Retina (tissue), 1 donor: ENCODE measurements at regions not wholly inside any gene's neighbourhood (a gene's known extent, or its start where the extent isn't known, plus 50 kb on each side); places are given as distances from the start of the nearest gene placed in this dataset.
"Not testable (repeated sequence)": the region's sequence is repeated elsewhere in the genome, so short reads cannot be mapped to it uniquely, and the experiment has no call there.

ENCODE experiments used
- DNase-seq: peaks from one replicate; pipeline ENCODE4 v3.0.0-alpha.2; 2016

DNA sequence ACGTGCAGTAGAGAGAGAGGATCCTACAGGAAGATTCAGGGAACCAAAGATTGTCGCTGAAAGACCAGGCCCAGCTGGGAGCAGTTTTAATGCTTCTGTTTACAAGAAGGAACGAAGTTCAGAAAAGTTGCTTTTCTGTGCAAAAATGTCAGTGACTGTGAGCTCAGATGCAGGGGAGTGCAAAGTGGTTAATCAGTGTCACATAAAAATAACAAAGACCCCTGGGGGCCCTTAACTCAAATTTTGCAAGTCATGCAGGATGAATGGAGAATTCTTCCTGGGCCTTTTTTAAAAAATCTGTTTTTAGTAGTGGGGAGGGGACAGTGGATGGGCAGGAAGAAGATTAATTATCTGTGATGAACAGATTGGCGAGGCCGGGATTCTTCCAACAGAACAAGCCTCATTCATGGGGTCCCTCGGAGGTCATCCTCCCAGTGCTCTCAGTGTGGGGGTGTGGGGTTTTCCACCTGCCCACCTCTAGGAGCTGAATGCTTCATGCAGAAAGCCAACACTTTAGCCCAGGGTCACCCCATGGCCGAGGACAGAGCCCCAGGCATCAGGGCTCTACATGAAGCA, 167.2 kb downstream of the UQCRFS1 start:
- no peak for DNase-seq

DNA sequence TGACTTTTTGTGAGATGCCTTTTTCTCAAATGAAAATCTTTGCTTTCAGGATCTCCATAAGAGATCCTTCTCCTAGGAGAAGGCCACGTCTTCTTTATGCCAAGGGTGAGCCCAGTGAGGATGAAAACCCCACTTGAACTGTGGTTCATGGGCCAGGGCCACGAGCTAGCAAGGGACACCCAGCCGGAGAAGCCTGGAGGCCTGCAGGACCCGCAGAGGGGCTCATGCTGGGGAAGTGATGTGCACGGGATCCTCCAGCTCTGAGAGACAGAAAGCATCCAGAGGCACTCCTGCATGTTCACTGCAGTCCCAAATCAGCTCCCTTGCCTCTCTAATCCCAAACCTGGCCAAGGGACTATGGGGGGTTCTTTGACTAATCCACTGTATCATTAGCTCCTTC, 168.9 kb downstream of the UQCRFS1 start:
- DNase-seq, result no peak

GRCh38 chr19:29042450-29042849, 170.5 kb downstream of the UQCRFS1 start:
- no peak for DNase-seq

GRCh38 chr19:29040951-29041350, 172.0 kb downstream of the UQCRFS1 start:
- DNase-seq, result peak; percentile 58

DNA sequence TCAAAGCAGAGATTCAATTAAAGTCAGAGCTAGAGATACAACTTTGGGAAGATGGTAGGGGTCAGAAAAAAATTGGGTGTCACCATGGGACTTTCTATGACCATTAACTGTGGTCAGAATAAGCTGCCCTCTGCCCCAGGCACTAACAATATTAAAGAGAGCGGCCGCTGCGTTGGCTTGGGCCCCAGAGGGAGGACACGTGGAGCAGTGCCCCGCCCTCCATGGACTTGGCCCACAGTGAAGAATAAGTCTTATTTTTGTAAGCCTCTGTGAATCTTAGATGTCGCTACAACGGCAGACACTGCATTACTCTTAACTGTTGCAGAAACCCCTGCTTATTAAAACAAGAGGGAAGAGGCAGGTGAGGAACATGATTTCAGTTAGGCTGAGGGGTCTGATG, 172.7 kb downstream of the UQCRFS1 start:
- no peak for DNase-seq

GRCh38 chr19:29039036-29039435, 173.9 kb downstream of the UQCRFS1 start:
- not testable (repeated sequence) for DNase-seq

- no peak for DNase-seq
These were observed 181.7 kb downstream of the UQCRFS1 start for GRCh38 chr19:29031216-29031615.

DNA sequence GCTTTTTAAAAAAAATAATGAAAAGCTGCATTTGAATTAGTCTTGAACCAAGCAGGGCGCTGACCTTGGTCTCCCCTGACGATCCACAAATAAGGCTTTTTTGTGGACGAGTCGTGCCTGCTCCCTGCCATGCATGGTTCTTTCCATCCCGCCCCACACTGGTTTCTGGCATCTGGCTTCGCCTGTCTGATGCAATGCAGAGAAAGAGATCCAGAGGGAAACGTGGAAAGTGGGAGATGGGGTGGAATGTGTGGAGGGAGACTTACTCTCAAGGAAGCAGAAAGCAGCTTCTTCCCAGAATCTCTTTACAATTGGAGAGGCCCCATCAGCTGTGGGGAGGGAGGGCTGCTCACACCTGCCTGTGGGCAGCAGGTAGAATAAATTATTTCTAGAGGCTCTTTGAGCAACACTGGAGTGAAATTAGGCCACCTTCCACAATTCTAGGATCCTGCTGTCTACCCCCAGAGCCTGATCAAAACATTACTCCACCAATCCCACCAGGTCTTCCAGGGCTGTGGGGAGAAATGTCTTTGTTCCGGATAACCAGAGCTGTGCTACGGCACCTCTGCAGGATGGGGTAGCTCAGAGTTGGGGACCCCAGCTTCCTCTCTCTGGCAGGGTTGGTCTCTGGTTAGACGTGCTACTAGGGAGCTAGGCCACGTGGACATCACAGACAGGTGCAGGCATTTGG, 183.5 kb downstream of the UQCRFS1 start:
- DNase-seq, result no peak

- no peak for DNase-seq
These were observed 190.4 kb downstream of the UQCRFS1 start for GRCh38 chr19:29022599-29022998.

DNA sequence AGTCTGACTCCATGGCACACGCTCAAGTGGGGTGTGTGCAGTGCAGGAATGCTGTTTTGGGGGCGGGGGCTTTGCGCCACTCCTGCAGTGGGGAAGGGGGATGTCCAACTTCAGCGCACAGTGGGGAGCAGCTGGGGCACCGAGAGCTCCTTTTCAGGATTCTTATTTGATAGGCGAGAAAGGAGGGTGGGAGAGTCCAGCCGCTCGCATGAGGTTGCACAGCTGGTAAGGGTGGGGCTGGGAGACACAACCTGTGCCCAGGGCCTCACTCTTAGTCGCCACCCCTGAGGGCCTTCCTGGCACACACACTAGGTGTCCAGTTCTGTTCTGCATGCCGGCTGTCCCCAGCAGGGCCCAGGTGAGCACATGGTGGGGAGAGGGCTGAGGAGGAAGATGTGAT, 190.8 kb downstream of the UQCRFS1 start:
- no peak for DNase-seq

GRCh38 chr19:29021232-29021916, 191.6 kb downstream of the UQCRFS1 start:
- DNase-seq, result no peak

DNA sequence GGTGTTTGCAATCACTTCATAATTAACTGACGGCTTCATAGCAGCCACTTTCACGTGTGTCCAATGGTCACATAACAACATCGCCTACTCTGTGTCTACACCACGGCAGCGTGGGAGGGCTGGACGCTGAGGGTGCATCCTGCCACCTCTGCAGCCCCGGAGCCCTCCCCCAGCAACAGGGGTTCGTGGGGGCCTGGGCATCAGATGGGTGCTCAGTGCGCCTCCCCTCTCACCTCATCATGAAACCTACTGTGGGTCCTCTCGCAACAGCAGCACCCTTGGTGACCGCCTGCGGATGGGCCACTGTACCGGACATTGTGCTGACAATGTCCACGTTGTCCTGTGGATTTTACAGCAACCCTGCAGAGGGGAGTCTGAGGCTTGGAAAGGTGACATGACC, 193.5 kb downstream of the UQCRFS1 start:
- DNase-seq, result no peak

GRCh38 chr19:29018542-29018941, 194.4 kb downstream of the UQCRFS1 start:
- DNase-seq, result no peak

- DNase-seq, result no peak
These were observed 195.2 kb downstream of the UQCRFS1 start for GRCh38 chr19:29017788-29018187.

GRCh38 chr19:29016926-29017760, 195.8 kb downstream of the UQCRFS1 start:
- DNase-seq, result no peak

DNA sequence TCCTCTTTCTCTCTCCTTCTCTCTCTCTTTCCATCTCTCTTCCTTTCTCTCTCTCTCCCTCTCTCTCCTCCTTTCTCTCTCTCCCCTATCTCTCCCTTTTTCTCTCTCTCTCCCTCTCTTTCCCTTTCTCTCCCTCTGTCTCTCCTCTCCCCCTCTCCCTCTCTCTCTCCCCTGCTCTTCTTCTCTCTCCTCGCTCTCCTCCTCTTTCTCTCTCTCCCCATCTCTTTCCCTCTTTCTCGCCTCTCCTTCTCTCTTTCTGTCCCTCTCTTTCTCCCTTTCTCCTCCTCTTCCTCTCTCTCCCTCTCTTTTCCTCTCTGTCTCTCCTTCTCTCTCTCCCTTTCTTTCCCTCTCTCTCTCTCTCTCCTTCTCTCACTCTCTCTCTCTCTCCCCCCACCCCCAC, 196.6 kb downstream of the UQCRFS1 start:
- no peak for DNase-seq

DNA sequence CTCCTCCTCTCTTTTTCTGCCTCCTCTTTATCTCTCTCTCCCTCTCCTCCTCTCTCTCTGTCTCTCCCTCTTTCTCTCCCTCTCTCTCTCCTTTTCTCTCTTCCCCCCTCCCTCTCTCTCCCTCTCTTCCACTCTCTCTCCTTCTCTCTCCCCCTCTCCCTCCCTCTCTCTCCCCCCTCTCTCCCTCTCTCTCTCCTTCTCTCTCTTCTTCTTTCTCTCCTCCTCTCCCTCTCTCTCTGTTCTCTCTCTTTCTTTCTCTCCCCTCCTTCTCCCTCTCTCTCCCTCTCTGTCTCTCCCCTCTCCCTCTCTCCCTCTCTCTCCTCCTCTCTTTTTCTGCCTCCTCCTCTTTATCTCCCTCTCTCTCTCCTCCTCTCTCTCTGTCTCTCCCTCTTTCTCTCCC, 197.4 kb downstream of the UQCRFS1 start:
- no peak for DNase-seq

GRCh38 chr19:29014857-29015436, 198.0 kb downstream of the UQCRFS1 start:
- no peak for DNase-seq

GRCh38 chr19:29013988-29014387, 199.0 kb downstream of the UQCRFS1 start:
- no peak for DNase-seq

DNA sequence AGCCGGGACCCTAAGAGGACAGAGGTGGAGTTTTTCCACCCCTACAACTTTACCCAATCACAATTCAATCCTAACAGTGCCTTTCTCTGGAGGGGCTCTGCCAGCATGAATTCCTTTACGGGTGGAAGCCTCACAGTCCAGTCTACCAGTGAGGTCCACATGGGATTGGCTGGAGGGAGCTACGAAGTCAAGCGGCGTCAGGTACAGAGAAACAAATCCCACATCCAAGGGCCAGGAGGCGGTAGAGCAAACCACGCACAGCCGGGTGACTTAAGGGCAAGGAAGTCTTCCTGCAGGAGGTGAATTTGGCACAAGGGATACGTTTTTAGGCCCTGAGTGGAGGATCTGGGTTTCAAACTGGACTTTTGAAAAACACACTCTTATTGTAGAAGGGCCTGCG, 199.6 kb downstream of the UQCRFS1 start:
- peak; percentile 34 for DNase-seq

- no peak for DNase-seq
These were observed 200.5 kb downstream of the UQCRFS1 start for GRCh38 chr19:29012457-29012856.

- DNase-seq, result no peak
These were observed 202.7 kb downstream of the UQCRFS1 start for GRCh38 chr19:29010276-29010675.
